ENCODE measurements at regions not wholly inside any gene's neighbourhood (a gene's known extent, or its start where the extent isn't known, plus 50 kb on each side); places are given as distances from the start of the nearest gene placed in this dataset.

DNA sequence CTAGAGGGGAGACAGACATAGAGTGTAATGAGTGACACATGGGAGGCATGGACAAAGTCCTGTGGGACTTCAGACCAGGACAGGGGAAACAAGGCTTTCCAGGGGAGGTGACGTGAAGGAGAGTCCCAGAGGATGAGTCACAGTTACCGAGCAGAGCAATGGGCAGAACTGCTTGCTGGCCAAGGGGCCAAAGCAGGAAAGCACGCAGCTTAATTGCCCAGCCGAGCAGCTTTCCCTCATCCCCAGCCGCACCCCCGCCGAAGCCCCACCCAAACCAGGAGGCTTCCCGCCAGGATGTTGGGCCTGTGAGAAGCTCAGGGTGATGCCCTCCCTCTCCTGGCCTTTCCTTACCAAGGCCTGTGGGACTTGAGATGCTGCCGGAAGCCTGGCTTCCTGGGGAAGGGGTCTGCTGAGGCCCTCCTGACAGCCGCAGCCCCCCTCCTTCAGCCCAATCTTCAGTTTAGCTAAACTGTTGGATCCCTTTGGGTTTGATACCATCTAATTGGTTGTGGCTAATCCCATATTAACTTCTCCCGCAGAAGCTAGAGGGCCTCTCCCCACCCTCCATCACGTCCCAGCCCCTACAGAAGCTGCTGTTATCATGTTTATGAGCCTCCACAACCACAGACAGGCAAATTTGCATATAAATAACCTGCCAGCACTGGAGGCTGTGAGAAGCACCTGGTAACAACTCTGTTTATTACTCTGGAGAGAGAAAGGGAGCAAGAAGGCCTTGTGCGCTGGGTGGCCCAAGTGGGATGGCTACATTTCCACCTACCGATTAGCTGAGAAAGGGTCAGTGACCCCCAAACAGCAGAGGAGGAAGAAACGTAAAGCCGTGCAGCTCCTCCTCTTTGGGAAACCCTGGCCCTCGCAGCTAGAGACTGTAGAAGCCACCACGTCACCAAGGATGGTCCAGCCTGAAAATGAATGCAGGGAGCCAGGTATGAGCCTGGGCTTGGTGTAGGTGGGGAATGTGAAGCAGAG, 80.0 kb downstream of the TRIM29 start:
- no peak overlapping the region for H3K4me3 ChIP-seq (ENCODE audit: low read depth, low read length, poor library complexity, severe bottlenecking)
- no peaks in the 10 kb centered on the region for H4K20me1 ChIP-seq (ENCODE audit: insufficient read depth, low read length)
- TF ChIP-seq, protein P1, sequence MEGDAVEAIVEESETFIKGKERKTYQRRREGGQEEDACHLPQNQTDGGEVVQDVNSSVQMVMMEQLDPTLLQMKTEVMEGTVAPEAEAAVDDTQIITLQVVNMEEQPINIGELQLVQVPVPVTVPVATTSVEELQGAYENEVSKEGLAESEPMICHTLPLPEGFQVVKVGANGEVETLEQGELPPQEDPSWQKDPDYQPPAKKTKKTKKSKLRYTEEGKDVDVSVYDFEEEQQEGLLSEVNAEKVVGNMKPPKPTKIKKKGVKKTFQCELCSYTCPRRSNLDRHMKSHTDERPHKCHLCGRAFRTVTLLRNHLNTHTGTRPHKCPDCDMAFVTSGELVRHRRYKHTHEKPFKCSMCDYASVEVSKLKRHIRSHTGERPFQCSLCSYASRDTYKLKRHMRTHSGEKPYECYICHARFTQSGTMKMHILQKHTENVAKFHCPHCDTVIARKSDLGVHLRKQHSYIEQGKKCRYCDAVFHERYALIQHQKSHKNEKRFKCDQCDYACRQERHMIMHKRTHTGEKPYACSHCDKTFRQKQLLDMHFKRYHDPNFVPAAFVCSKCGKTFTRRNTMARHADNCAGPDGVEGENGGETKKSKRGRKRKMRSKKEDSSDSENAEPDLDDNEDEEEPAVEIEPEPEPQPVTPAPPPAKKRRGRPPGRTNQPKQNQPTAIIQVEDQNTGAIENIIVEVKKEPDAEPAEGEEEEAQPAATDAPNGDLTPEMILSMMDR (IDR thresholded peaks at IDR 0.05; ENCODE audit: low read length) = no peak
- TF ChIP-seq EZH2 (IDR thresholded peaks at IDR 0.05; ENCODE audit: borderline replicate concordance, low read length) = no peak
- no peaks in the 10 kb centered on the region for H3K9me3 ChIP-seq (ENCODE audit: low read length)
- no peaks in the 10 kb centered on the region for H3F3A ChIP-seq (ENCODE audit: insufficient read depth, low read length)
- no peak overlapping the region for H2AFZ ChIP-seq (ENCODE audit: low read length)
- H3K4me2 ChIP-seq (ENCODE audit: low read length) = no peak overlapping the region
- H3K4me1 ChIP-seq (ENCODE audit: insufficient read depth, low read length, severe bottlenecking) = no peaks in the 10 kb centered on the region
- H3K36me3 ChIP-seq (ENCODE audit: insufficient read depth, low read length) = no peaks in the 10 kb centered on the region
- H3K9me2 ChIP-seq (ENCODE audit: low read depth, low read length) = no peaks in the 10 kb centered on the region
- H3K9ac ChIP-seq (ENCODE audit: low read length) = no peak overlapping the region
- no peaks in the 10 kb centered on the region for H3K79me2 ChIP-seq (ENCODE audit: insufficient read depth, low read length)
- H3K27ac ChIP-seq (ENCODE audit: low read depth, low read length, poor library complexity, severe bottlenecking) = no peak overlapping the region
- H3K27me3 ChIP-seq (ENCODE audit: insufficient read depth, low read length) = no peaks in the 10 kb centered on the region

DNA sequence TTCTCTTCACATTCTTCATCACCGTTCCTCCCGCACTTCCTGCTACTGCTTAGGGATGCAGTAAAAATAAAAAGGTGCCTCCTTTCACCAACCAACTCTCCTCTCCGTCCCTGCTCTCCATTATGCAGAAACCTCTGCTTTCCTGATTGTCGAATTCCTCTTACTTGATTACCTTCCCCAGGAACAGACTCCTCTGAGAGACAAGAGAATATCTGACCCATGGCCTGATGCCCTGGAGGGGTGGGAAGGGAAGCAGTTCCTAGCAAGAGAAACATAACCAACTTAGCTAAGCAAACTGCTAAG, 80.9 kb downstream of the TRIM29 start:
- no peaks in the 10 kb centered on the region for H3K36me3 ChIP-seq (ENCODE audit: insufficient read depth, low read length)
- H2AFZ ChIP-seq (ENCODE audit: low read length) = no peak overlapping the region
- no peak overlapping the region for H3K4me3 ChIP-seq (ENCODE audit: low read depth, low read length, poor library complexity, severe bottlenecking)
- H3K9ac ChIP-seq (ENCODE audit: low read length) = no peak overlapping the region
- TF ChIP-seq, protein P1 (IDR thresholded peaks at IDR 0.05; ENCODE audit: low read length) = no peak
- no peak for TF ChIP-seq EZH2 (IDR thresholded peaks at IDR 0.05; ENCODE audit: borderline replicate concordance, low read length)
- H3K79me2 ChIP-seq (ENCODE audit: insufficient read depth, low read length) = no peaks in the 10 kb centered on the region
- H3K9me2 ChIP-seq (ENCODE audit: low read depth, low read length) = no peaks in the 10 kb centered on the region
- H4K20me1 ChIP-seq (ENCODE audit: insufficient read depth, low read length) = no peaks in the 10 kb centered on the region
- no peak overlapping the region for H3K4me2 ChIP-seq (ENCODE audit: low read length)
- no peaks in the 10 kb centered on the region for H3K9me3 ChIP-seq (ENCODE audit: low read length)
- H3K27ac ChIP-seq (ENCODE audit: low read depth, low read length, poor library complexity, severe bottlenecking) = no peak overlapping the region
- H3K27me3 ChIP-seq (ENCODE audit: insufficient read depth, low read length) = no peaks in the 10 kb centered on the region
- H3K4me1 ChIP-seq (ENCODE audit: insufficient read depth, low read length, severe bottlenecking) = no peaks in the 10 kb centered on the region
- H3F3A ChIP-seq (ENCODE audit: insufficient read depth, low read length) = no peaks in the 10 kb centered on the region

DNA sequence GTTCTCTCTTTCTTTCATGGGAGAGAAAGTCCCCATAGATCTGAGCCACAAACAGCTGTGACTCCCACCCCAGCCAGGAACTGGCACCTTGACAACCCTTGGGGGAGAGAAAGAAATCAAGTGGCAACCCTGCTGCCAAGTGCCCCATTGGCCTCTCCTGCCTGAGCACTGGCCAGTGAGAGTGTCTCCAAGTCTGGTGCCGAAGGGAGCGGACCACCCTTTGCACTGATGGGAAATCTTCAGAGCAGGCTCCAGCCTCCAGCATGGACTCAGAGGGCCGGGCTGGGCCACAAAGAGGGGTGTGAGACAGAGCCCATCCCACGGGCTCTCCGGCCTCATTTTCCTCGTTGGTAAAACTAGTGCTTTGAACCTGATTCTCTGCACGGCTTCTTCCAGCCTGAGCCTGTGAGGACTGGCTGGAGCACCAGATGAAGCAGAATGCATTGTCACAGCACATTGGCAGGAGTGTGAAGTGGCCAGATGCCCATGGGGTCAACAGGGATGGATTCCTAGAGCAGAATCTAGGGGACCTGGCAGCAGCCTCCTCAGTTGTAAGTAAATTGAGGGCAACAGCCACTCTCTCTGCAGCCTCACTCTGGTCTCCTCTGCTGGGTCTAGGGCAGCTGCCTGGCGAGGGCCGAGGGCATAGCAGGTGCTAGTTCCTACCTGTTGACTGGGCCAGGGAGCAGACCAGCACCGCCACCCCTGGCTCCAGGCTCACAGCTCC, 81.4 kb downstream of the TRIM29 start:
- Histone ChIP-seq H3K36me3 (ENCODE audit: insufficient read depth, low read length) (no peaks in the 10 kb centered on the region), H2AFZ (ENCODE audit: low read length) (no peak overlapping the region), H3K27ac (ENCODE audit: low read depth, low read length, poor library complexity, severe bottlenecking) (no peak overlapping the region), H3F3A (ENCODE audit: insufficient read depth, low read length) (no peaks in the 10 kb centered on the region), H3K9me3 (ENCODE audit: low read length) (no peaks in the 10 kb centered on the region), H3K4me1 (ENCODE audit: insufficient read depth, low read length, severe bottlenecking) (no peaks in the 10 kb centered on the region), H3K27me3 (ENCODE audit: insufficient read depth, low read length) (no peaks in the 10 kb centered on the region), H3K4me3 (ENCODE audit: low read depth, low read length, poor library complexity, severe bottlenecking) (no peak overlapping the region), H3K9me2 (ENCODE audit: low read depth, low read length) (no peaks in the 10 kb centered on the region), H3K4me2 (ENCODE audit: low read length) (no peak overlapping the region), H3K79me2 (ENCODE audit: insufficient read depth, low read length) (no peaks in the 10 kb centered on the region), H3K9ac (ENCODE audit: low read length) (no peak overlapping the region), H4K20me1 (ENCODE audit: insufficient read depth, low read length) (no peaks in the 10 kb centered on the region)
- TF ChIP-seq, protein P1 (IDR thresholded peaks at IDR 0.05; ENCODE audit: low read length) = no peak
- TF ChIP-seq EZH2 (IDR thresholded peaks at IDR 0.05; ENCODE audit: borderline replicate concordance, low read length) = no peak

All from OCI-LY1 (cell line).